Spleen (tissue), 11 donors: ENCODE measurements at regions not wholly inside any gene's neighbourhood (a gene's known extent, or its start where the extent isn't known, plus 50 kb on each side); places are given as distances from the start of the nearest gene placed in this dataset.

Experiments
- DNase-seq: peaks from one replicate; pipeline ENCODE4 v3.0.0-alpha.2; 2020
- H3K27ac ChIP-seq, 8 donors: fragments of 200-600 bp; sonication (generic) in 7 of 8; 1 replicate in 4 of 8; 2 replicates in 4 of 8; pipeline versions ENCODE4 v1.5.0 to v1.8.0; 2016 to 2021; ENCODE audit warnings: inconsistent platforms in 4 of 8, mild to moderate bottlenecking in 4 of 8, moderate library complexity in 1 of 8
- H3K27me3 ChIP-seq, 7 donors: fragments of 200-600 bp; sonication (generic) in 6 of 7; replicated peaks in 1 of 7; 1 replicate in 4 of 7; 2 replicates in 3 of 7; pipeline versions ENCODE4 v1.5.0 to v1.8.0; 2016 to 2021; ENCODE audit warnings: inconsistent platforms in 3 of 7, mild to moderate bottlenecking in 1 of 7
- H3K36me3 ChIP-seq, 6 donors: fragments of 200-600 bp; sonication (generic) in 5 of 6; 1 replicate in 4 of 6; 2 replicates in 2 of 6; pipeline versions ENCODE4 v1.5.0 to v1.8.0; 2016 to 2021; ENCODE audit warnings: inconsistent platforms in 2 of 6
- H3K4me1 ChIP-seq, 6 donors: fragments of 200-600 bp; sonication (generic) in 5 of 6; 1 replicate in 3 of 6; 2 replicates in 3 of 6; pipeline versions ENCODE4 v1.5.0 to v1.8.0; 2016 to 2021; ENCODE audit warnings: inconsistent platforms in 3 of 6
- H3K4me3 ChIP-seq, 8 donors: fragments of 200-600 bp; sonication (generic) in 7 of 8; 1 replicate in 4 of 8; 2 replicates in 4 of 8; pipeline versions ENCODE4 v1.5.0 to v1.8.0; 2016 to 2021; ENCODE audit warnings: inconsistent platforms in 4 of 8, mild to moderate bottlenecking in 4 of 8, moderate library complexity in 2 of 8
- H3K9me3 ChIP-seq, 8 donors: fragments of 200-600 bp; sonication (generic) in 7 of 8; 1 replicate in 4 of 8; 2 replicates in 4 of 8; pipeline versions ENCODE4 v1.5.0 to v1.8.0; 2016 to 2021; ENCODE audit warnings: inconsistent platforms in 4 of 8
- CTCF ChIP-seq, 11 experiments: fragments of 200-600 bp in 7 of 11; fragments of 450-650 bp in 4 of 11; sonication (generic) in 4 of 11; IDR thresholded peaks in 8 of 11; conservative IDR thresholded peaks in 3 of 11; 1 replicate in 7 of 11; 2 replicates in 4 of 11; pipeline versions ENCODE4 v1.4.0 to v1.8.0; 2016 to 2021; ENCODE audit warnings: antibody characterized with exemption in 11 of 11, inconsistent platforms in 4 of 11, mild to moderate bottlenecking in 1 of 11
- POLR2A ChIP-seq, 3 donors: fragments of 450-650 bp; IDR thresholded peaks; one replicate each; pipeline ENCODE4 v1.5.1; 2017; ENCODE audit warnings: antibody characterized with exemption in 3 of 3, mild to moderate bottlenecking in 1 of 3
- POLR2AphosphoS5 ChIP-seq, 3 donors: sonication (generic); formaldehyde crosslinking; IDR thresholded peaks; one replicate each; pipeline ENCODE4 v1.5.1; 2017; ENCODE audit warnings: antibody characterized with exemption in 3 of 3
- WGBS, 5 donors: extraction: QIAGEN DNeasy Blood & Tissue Kit in 3 of 5; methylation state at CpG; one replicate each; pipeline versions ENCODE4 v1.1.5 to v1.1.7; 2013 to 2018; 5-methylcytosine and 5-hydroxymethylcytosine counted together
- intact Hi-C: fragments of 100-400 bp; cut with DNase I; formaldehyde crosslinking; loops from one replicate; pipeline ENCODE4 v1.15.0; 2023; ENCODE audit warnings: low total_unique reads
- donor health status: healthy with polysubstance abuse.
- donor health status: DM: no; HTN: no; CAD: no; lungs with moderate emphysema.
- donor health status: DM: no; HTN: no; CAD: no.
- donor health status: Bipolar disorder and iron deficiency.
- donor health status: healthy.
- donor health status: DM: no; HTN: no; CAD: no.
- donor health status: DM: yes; HTN: yes; CAD: no.

- intact Hi-C loops, result no loop called here
Measured at GRCh38 chr9:103734471-103734870, 359.6 kb upstream of the SMC2 start.

GRCh38 chr9:103755441-103755840 lies 338.7 kb upstream of the SMC2 start:
- DNase-seq, result no peak
- TF ChIP-seq POLR2A (IDR thresholded peaks at IDR 0.05) (no peak), POLR2AphosphoS5 (IDR thresholded peaks at IDR 0.05) (no peak), CTCF (IDR thresholded peaks at IDR 0.05 in 8 of 11, conservative IDR thresholded peaks at IDR 0.05 in 3 of 11) (no peak)
- WGBS, 5 donors, result 72 to 88% (median 76%) methylated on average over 2 of the region's 2 CpGs

More at GRCh38 chr9:103734471-103734870, 359.6 kb upstream of the SMC2 start:
- Histone ChIP-seq H3K4me1 (no peaks in the 10 kb centered on the region), H3K36me3 (no peaks in the 10 kb centered on the region), H3K27ac (no peak overlapping the region), H3K4me3 (no peak overlapping the region), H3K27me3 (no peaks in the 10 kb centered on the region), H3K9me3 (no peaks in the 10 kb centered on the region)
- no peak for DNase-seq
- WGBS, 5 donors, result 59 to 88% (median 82%) methylated on average over 1 of the region's 1 CpG
- TF ChIP-seq POLR2A (IDR thresholded peaks at IDR 0.05) (no peak), POLR2AphosphoS5 (IDR thresholded peaks at IDR 0.05) (no peak), CTCF (IDR thresholded peaks at IDR 0.05 in 8 of 11, conservative IDR thresholded peaks at IDR 0.05 in 3 of 11) (no peak)

GRCh38 chr9:103755986-103756385 lies 338.1 kb upstream of the SMC2 start:
- no peak for DNase-seq
- no peak for TF ChIP-seq POLR2A (IDR thresholded peaks at IDR 0.05)
- TF ChIP-seq POLR2AphosphoS5 (IDR thresholded peaks at IDR 0.05), result no peak
- TF ChIP-seq CTCF (IDR thresholded peaks at IDR 0.05 in 8 of 11, conservative IDR thresholded peaks at IDR 0.05 in 3 of 11), result no peak
- Histone ChIP-seq H3K27ac (no peak overlapping the region), H3K4me1 (no peaks in the 10 kb centered on the region), H3K4me3 (no peak overlapping the region), H3K9me3 (no peaks in the 10 kb centered on the region), H3K36me3 (no peaks in the 10 kb centered on the region), H3K27me3 (no peaks in the 10 kb centered on the region)
- intact Hi-C loops, result no loop called here
- 51 to 70% (median 62%) methylated on average over 1 of the region's 1 CpG for WGBS, 5 donors

More at GRCh38 chr9:103755441-103755840, 338.7 kb upstream of the SMC2 start:
- H3K27ac ChIP-seq, result no peak overlapping the region
- H3K4me1 ChIP-seq, result no peaks in the 10 kb centered on the region
- H3K4me3 ChIP-seq, result no peak overlapping the region
- H3K36me3 ChIP-seq, result no peaks in the 10 kb centered on the region
- no peaks in the 10 kb centered on the region for H3K27me3 ChIP-seq
- peaks cover 0 to 2% (median 0%) of the 10 kb centered on the region in 8 donors for H3K9me3 ChIP-seq
- intact Hi-C loops, result no loop called here

GRCh38 chr9:103757062-103757461 lies 337.0 kb upstream of the SMC2 start:
- Histone ChIP-seq H3K27ac (no peak overlapping the region), H3K4me1 (no peaks in the 10 kb centered on the region), H3K27me3 (no peaks in the 10 kb centered on the region), H3K4me3 (no peak overlapping the region), H3K9me3 (no peaks in the 10 kb centered on the region), H3K36me3 (no peaks in the 10 kb centered on the region)
- no peak for TF ChIP-seq POLR2A (IDR thresholded peaks at IDR 0.05)
- no peak for TF ChIP-seq CTCF (IDR thresholded peaks at IDR 0.05 in 8 of 11, conservative IDR thresholded peaks at IDR 0.05 in 3 of 11)
- no peak for TF ChIP-seq POLR2AphosphoS5 (IDR thresholded peaks at IDR 0.05)
- 61 to 74% (median 69%) methylated on average over 3 of the region's 3 CpGs for WGBS, 5 donors
- intact Hi-C loops, result no loop called here
- no peak for DNase-seq
